ENCODE measurements at regions not wholly inside any gene's neighbourhood (a gene's known extent, or its start where the extent isn't known, plus 50 kb on each side); places are given as distances from the start of the nearest gene placed in this dataset.

DNA sequence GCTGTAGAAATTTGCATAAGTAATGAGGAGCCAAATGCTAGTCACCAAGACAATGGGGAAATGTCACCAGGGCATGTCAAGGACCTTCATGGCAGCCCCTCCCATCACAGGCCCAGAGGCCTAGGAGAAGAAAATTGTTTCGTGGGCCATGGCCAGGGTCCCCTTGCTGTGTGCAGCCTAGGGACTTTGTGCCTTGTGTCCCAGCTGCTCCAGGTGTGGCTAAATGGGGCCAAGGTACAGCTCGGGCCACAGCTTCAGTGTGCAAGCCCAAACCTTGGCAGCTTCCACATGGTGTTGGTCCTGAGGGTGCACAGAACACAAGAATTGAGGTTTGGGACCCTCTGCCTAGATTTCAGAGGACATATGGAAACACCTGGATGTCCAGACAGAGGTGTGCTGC lies 208.8 kb upstream of the TBC1D5 start:
- TF ChIP-seq EZH2 (IDR thresholded peaks at IDR 0.05; ENCODE audit: borderline replicate concordance, low read length): no peak
- TF ChIP-seq, protein P1, sequence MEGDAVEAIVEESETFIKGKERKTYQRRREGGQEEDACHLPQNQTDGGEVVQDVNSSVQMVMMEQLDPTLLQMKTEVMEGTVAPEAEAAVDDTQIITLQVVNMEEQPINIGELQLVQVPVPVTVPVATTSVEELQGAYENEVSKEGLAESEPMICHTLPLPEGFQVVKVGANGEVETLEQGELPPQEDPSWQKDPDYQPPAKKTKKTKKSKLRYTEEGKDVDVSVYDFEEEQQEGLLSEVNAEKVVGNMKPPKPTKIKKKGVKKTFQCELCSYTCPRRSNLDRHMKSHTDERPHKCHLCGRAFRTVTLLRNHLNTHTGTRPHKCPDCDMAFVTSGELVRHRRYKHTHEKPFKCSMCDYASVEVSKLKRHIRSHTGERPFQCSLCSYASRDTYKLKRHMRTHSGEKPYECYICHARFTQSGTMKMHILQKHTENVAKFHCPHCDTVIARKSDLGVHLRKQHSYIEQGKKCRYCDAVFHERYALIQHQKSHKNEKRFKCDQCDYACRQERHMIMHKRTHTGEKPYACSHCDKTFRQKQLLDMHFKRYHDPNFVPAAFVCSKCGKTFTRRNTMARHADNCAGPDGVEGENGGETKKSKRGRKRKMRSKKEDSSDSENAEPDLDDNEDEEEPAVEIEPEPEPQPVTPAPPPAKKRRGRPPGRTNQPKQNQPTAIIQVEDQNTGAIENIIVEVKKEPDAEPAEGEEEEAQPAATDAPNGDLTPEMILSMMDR (conservative IDR thresholded peaks at IDR 0.05 in 1 of 2, IDR thresholded peaks at IDR 0.05 in 1 of 2; ENCODE audit: extremely low read depth in 1 of 2, insufficient read depth in 1 of 2, low read depth in 1 of 2, low read length in 2 of 2): no peak
